HG02798 (cell line): ENCODE measurements at regions not wholly inside any gene's neighbourhood (a gene's known extent, or its start where the extent isn't known, plus 50 kb on each side); places are given as distances from the start of the nearest gene placed in this dataset.
A peak's percentile ranks its signal among the peaks of the same experiment; 100 is the strongest.
"Not testable (repeated sequence)": the region's sequence is repeated elsewhere in the genome, so short reads cannot be mapped to it uniquely, and the experiment has no call there.

ENCODE experiments used
- ATAC-seq: cut with Tn5 transposase; IDR thresholded peaks from one replicate; pipeline ENCODE4 v1.9.1; 2021; ENCODE audit warnings: mild to moderate bottlenecking; ENCODE audit not compliant: unreplicated experiment, poor library complexity

- not testable (repeated sequence) for ATAC-seq
These were observed 202.4 kb downstream of the YTHDC2 start for GRCh38 chr5:113715921-113716320.

GRCh38 chr5:113719549-113719948 is 206.1 kb downstream of the YTHDC2 start:
- ATAC-seq, result no peak

GRCh38 chr5:113721171-113721570 is 207.7 kb downstream of the YTHDC2 start:
- ATAC-seq, result no peak

GRCh38 chr5:113723021-113723420 is 209.5 kb downstream of the YTHDC2 start:
- ATAC-seq, result no peak

- ATAC-seq, result no peak
These were observed 222.3 kb downstream of the YTHDC2 start for GRCh38 chr5:113735751-113736150.

GRCh38 chr5:113742176-113742575 is 228.7 kb downstream of the YTHDC2 start:
- ATAC-seq, result no peak

GRCh38 chr5:113742639-113743038 is 229.1 kb downstream of the YTHDC2 start:
- ATAC-seq, result no peak

GRCh38 chr5:113748403-113748802 is 234.9 kb downstream of the YTHDC2 start:
- ATAC-seq, result no peak

GRCh38 chr5:113749334-113749733 is 235.8 kb downstream of the YTHDC2 start:
- ATAC-seq, result no peak

- ATAC-seq, result not testable (repeated sequence)
These were observed 239.7 kb downstream of the YTHDC2 start for GRCh38 chr5:113753182-113753581.

GRCh38 chr5:113755516-113755915 is 242.0 kb downstream of the YTHDC2 start:
- ATAC-seq, result no peak

- no peak for ATAC-seq
These were observed 244.0 kb downstream of the YTHDC2 start for GRCh38 chr5:113757508-113757907.

GRCh38 chr5:113759505-113759904 is 246.0 kb downstream of the YTHDC2 start:
- peak; percentile 51 for ATAC-seq

GRCh38 chr5:113760486-113760885 is 247.0 kb downstream of the YTHDC2 start:
- no peak for ATAC-seq

GRCh38 chr5:113761594-113761993 is 248.1 kb downstream of the YTHDC2 start:
- peak; percentile 43 for ATAC-seq

GRCh38 chr5:113764382-113764781 is 250.9 kb downstream of the YTHDC2 start:
- no peak for ATAC-seq

GRCh38 chr5:113766827-113767226 is 253.3 kb downstream of the YTHDC2 start:
- ATAC-seq, result not testable (repeated sequence)

GRCh38 chr5:113770648-113771047 is 257.2 kb downstream of the YTHDC2 start:
- ATAC-seq, result no peak

- ATAC-seq, result peak; percentile 85
These were observed 258.0 kb downstream of the YTHDC2 start for GRCh38 chr5:113771483-113771882.

- no peak for ATAC-seq
These were observed 262.7 kb downstream of the YTHDC2 start for GRCh38 chr5:113776168-113776567.

- ATAC-seq, result no peak
These were observed 263.5 kb downstream of the YTHDC2 start for GRCh38 chr5:113776832-113777525.

- no peak for ATAC-seq
These were observed 264.7 kb downstream of the YTHDC2 start for GRCh38 chr5:113778147-113778546.
